DMS114 treated with DMSO at 0.1 percent for 48 hours (cell line): ENCODE measurements at regions not wholly inside any gene's neighbourhood (a gene's known extent, or its start where the extent isn't known, plus 50 kb on each side); places are given as distances from the start of the nearest gene placed in this dataset.
"Not testable (repeated sequence)": the region's sequence is repeated elsewhere in the genome, so short reads cannot be mapped to it uniquely, and the experiment has no call there.

Experiments
- DNase-seq: peaks from one replicate; lab custom pipeline; 2025; ENCODE audit not compliant: unreplicated experiment; lab: John Stamatoyannopoulos, UW

DNA sequence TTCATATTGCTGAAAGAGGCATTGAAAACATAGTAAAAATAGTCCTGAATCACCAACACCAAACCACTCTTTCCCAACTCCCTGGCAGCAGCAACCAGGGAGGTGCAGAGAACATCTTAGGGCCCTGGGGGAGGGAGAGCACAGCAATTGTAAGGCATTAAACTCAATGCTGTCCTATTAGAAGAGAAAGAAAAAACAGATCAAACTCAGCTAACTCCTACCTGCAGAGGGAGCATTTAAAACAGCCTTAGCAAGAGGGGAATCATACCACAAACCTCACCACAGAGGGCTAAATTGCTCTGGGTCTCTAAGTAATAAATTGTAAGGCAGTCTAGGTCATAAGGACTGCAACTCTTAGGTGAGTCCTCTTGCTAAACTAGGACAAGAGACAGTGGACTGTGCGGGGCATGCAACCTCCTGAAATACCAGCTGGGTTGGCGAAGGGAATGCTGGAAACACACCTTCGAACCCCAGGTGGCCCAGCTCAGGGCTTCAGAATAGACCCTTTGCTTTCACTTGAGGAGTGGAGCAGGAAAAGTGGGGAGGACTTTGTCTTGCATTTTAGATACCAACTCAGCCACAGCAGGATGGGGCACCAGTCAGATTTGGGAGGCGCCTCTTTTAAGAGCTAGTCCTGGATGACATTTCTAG is 697.1 kb upstream of the FAT3 start:
- no peak for DNase-seq

DNA sequence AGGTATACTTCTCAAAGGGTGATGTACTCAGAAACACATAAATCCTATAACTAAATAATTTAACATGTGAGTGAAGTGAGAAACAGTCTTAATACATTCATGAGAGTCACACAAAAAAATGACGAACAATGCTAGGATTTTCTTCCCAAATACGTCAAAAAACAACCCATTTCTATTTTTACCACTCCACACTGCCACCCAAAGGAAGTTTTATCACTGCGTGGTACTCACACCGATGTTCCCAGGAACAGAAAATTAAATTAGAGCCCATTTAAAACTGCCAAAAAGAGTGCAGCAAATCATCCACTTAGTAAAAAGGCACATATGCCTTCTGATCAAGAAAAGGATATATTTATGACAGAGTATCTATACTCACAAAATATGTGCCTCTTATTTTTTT is 710.9 kb upstream of the FAT3 start:
- no peak for DNase-seq

DNA sequence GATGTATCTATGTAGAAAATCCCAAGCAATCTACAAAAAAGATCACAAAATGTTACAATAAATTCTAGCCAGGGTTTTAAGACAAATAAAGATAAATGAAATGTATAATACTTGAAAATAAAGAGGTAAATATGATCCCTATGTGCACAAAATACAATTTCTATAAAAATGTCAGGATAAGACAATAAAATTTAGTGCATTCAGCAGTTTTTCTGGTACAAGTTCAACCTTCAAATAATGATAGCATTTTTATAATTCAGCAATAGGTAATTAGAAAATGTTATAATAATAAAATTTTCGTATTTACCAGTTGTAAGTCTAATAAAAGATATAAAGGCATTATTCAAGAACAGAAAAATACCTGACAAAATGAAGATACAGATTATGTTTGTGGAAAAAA is 726.8 kb upstream of the FAT3 start:
- DNase-seq: no peak

DNA sequence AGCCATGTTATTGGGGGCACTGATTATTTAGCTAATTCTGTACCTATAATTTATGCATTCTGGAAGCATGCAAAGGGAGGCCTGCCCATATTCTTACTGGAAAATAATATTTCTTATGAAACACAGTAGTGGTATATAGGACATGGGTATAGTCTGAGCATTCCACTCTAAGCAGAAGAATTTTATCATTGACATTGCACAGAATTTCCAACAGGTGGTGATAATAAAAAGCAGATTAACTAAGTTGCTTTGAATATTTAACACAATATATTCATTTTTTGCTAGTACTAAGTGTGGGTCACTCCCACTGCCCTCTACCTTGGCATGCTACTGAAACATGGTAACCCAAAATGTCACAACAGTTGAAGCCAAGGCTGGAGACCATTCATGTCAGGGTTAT is 728.8 kb upstream of the FAT3 start:
- no peak for DNase-seq

DNA sequence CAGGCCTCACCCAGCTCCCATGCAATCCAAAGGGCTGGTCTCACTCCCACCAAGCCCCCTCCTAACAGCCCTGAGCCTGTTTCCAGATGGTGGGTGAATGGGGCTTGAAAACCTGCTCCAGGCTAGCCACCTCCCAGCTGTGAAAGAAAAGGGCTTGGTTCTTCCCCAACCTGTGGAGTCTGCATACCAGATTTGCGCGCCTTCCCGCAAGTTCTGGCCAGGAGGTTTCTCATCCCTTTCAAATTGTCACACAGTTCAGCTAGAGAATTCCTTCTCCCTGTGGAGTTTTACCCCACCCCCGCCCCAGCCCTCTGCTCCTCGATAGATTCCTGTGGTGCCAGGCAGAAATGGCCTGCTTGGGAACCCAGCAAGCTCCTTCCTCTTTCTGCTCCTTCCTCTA is 734.6 kb upstream of the FAT3 start:
- no peak for DNase-seq

- not testable (repeated sequence) for DNase-seq
Measured at GRCh38 chr11:91483956-91484355, 740.7 kb upstream of the FAT3 start.

DNA sequence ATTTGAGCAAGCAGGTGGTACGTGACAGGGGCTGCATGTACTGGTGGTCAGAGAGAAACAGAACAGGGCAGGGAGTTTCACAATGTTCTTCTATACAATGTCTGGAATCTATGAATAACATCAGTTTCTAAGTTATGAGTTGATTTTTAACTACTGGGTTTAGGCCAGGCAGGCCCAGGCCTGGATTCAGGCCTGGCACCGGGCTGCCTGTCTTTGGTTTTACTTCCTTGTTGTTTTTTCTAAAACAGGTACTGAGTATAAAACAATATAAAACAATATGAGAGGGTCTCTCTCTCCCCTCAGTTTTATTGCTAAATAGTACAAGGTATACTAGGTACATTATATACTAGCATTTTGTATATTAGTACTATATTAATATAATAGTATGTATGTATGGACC is 742.7 kb upstream of the FAT3 start:
- not testable (repeated sequence) for DNase-seq

GRCh38 chr11:91470656-91471055 is 754.0 kb upstream of the FAT3 start:
- DNase-seq: no peak

GRCh38 chr11:91459840-91460239 is 764.8 kb upstream of the FAT3 start:
- DNase-seq: no peak

DNA sequence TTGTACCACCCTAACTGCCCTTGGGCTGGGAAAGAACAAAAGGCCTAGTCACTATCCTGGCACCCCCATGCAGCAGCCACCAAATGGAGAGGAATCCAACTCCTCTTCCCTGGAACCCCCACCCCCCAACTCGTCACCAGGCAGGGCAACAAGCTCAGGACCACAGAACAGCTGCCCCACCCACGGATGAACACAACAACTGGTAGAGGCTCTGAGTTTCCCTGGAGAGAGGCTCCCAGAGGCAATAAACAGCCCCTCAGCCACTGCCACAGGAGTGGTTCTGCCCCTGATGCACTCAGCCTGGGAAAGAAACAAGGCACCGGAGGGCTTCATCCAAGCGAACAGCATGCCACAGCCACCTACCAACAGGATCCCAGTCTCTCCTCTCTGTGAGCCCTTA is 778.4 kb upstream of the FAT3 start:
- DNase-seq: no peak

DNA sequence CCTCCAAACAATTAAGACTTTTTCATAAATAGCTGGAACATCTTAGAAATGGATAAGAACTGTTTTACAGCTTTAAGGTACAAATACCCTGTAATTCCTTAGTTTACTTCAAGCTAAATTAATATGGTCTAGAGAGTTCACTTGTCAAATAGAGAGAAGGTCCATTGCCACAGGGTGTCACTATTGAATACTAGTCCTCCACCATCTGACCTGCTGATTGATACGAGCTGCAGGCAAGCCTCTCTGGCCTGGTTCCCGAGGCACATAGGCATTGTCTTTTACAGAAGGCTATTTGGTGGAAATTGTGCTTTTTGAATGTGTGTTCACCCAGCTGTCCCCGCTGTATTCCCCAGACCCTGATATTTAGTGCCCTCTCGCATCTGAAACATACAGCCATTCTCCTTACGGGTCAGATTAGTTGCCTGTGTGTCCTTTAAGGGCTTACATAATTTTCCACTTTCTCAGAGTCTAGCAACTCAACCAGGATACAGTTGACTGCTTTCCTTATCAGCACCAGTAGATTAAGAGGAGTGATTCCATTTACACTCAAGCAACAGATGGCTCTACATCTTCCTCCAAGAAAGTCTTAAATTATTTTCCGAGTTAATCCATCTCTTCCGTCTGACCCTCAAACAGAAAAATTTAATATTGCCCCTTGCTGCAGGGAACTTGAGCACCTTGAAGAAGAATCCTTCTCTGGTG is 788.8 kb upstream of the FAT3 start:
- no peak for DNase-seq

GRCh38 chr11:91433284-91434010 is 791.2 kb upstream of the FAT3 start:
- no peak for DNase-seq

DNA sequence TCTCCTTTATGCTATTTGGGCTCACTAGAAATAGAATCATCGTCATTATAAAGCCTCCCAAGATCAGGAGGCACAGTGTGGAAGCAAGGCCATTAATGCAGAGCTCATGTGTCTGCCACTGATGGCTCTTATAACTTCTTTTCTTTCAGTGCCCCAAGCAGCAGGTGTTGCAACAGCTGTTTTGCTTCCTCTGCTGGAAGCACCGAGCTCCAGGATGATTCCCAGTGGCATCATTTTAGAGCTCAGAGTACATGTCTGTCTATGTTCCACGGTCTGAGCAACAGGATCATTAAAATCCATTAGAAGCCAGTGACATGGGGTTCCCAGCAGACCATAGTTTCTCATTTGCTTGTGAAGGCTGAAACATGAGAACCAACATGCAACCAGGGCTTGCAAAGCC is 803.0 kb upstream of the FAT3 start:
- no peak for DNase-seq

- no peak for DNase-seq
Measured at GRCh38 chr11:91407842-91408241, 816.8 kb upstream of the FAT3 start.

DNA sequence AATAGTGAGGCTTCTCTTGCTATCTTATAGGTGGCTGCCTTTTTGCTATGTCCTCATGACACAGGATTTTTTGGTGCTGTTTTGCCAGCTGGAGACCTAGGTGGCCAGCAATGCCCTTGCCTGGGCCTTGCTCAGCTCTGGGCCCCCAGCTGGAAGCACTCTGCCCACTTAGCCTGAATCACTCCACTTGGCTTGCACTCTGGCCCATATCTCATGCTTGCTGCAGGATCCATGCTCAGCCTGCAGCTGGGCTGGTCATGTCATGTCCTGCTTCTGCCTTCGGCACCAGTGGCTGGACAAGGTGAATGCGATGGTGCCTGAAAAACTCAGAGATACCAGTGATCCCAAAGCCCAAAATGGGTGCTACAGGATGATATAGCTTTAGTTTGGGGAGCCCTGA is 818.6 kb upstream of the FAT3 start:
- DNase-seq: no peak

DNA sequence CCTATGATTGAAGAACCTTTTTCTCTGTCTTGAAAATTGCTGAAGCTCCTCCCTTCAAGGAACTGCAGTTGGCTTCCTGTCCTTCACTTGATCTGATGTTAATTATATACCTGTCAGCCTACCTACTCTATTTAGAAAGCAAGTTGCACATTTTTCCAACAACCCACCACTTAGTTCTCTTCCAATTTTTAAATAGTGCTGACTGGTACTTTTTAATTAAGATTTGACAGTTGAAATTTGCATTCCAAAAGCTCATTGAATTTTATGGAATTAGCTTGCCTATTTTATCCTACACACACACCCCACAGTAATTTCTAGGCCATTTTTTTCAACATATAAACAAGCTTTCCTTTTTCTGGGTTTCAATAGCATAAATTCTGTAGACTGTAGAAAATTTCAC is 820.3 kb upstream of the FAT3 start:
- no peak for DNase-seq

- DNase-seq: no peak
Measured at GRCh38 chr11:91397134-91397468, 827.5 kb upstream of the FAT3 start.

GRCh38 chr11:91396236-91397133 is 828.1 kb upstream of the FAT3 start:
- no peak for DNase-seq

GRCh38 chr11:91394727-91395414 is 829.7 kb upstream of the FAT3 start:
- DNase-seq: no peak

GRCh38 chr11:91394073-91394726 is 830.4 kb upstream of the FAT3 start:
- no peak for DNase-seq
